ENCODE measurements at regions not wholly inside any gene's neighbourhood (a gene's known extent, or its start where the extent isn't known, plus 50 kb on each side); places are given as distances from the start of the nearest gene placed in this dataset.
"Not testable (repeated sequence)": the region's sequence is repeated elsewhere in the genome, so short reads cannot be mapped to it uniquely, and the experiment has no call there.

DNA sequence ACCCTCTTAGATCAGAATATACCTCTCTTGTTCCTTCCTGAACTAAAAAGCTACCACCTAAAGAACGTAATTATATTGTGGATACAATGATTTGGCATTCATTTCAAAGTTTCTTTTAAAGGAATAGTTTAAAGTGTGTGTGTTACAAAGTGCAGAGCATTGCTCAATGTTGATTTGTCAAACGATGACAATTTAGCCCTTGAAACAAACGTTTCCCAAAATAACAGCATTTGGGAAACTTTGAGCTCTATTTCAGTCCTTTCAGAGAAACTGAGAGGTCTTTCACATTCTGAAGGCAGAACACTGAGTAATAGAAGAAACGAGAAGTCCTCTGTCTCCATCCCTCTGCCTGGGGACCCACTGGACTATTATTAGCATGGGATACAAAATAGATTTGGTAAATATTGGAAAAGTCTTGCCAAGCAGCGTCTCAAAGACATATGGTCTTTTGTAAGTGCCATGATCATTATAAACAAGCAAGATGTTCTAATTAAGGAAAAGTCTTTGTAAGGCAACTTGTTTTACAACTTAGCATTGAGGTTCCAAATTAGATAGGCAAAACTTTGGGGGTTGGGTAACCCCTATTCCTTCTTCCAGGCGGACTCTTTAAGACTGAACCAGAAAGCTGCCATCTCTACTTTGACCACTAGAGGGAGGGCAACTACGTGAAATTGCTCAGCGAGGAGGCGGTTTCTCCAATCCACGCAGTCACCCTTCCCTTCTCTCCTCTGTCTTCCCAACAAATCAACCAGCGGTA, 208.8 kb downstream of the RNF144B start:
- peak; percentile 59 for DNase-seq

DNA sequence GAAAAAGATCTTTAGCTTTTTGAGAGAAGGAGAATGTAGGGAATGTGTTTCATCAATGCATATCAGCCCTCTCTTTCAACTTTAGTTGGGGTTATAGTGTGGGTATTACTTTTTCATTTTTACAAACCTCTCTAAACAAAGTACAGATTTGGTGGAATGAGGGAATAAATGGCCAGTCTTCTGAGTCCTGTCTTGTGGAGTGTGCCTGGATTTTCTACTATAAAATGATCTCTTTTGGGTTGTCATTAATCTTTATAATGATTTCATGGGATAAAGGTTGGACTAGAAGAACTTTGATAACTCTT, 209.3 kb downstream of the RNF144B start:
- no peak for DNase-seq

DNA sequence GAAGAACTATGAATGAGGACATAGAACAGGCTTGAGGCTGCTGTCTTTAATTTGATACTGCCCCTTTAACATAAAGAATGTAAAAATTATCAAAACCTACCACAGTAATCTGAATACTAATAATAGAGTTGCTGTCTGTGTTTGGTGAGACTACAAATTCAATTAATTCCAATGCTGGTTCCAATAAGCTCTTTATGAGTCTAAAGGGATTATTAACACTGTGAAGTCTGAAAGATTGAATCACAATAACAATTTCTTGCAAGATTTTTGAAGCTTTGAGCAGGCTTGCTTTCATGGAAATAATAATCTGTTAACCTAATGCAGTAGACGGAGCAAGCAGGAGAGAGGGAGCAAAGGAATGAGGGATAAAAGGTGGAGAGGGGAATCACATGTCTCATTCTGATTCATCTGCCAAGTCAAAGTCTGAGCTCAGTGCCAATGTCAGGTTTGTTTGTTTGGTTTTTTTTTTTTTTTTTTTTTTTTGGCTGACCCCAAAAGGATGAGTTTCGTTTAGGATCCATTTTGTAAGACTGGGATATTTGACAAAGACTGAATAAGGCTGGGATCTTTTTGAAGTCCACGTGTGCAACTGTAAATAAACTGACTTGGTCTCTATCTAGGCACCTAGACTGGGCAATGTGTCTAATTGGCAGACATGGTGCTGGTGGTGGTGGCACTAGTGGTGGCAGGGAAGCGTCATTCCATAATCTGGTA, 211.6 kb downstream of the RNF144B start:
- DNase-seq, result no peak

DNA sequence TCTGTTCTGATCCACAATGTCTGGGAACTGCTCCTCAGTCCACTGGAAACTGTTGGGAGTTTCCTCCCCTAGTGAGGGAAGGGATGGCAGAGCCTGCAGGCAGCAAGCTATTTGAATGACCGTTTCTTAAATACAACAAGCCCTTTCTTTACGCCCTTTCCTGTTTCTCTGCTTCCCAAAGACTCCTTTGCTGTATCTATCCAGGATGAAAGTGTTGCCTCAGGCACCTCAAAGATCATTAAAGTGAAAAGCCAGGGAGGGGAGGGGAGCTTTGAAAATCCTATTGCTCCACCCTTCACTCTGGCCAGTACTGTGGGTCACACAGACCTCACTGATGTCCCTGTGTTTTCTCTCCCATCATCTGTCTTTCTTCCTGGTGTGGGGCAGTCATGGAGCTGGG, 213.1 kb downstream of the RNF144B start:
- DNase-seq, result no peak

DNA sequence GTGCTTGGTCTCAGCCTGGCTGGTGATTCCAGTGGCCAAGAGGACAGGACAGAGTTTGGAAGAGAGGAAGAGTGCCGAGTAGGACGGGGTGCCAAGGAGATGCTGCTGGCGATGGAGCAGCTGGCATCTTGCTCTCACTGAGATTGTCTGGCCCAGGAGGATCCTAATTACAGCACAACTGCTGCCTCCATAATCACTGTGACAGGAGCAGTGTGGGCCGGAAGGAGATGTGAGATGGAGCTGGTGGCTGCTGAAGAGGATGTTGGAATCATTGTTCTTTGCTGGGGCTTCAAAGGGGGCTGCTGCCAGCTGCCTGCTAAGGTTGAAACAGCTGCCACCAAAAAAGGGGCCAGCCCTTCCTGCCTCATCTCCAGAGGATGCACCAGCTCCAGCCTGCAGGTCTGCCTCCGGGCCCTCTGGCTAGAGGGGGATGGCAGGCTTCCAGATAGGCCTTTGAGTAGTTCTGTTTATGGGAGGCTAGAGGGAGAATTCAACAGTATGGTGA, 214.4 kb downstream of the RNF144B start:
- DNase-seq, result peak; percentile 48

DNA sequence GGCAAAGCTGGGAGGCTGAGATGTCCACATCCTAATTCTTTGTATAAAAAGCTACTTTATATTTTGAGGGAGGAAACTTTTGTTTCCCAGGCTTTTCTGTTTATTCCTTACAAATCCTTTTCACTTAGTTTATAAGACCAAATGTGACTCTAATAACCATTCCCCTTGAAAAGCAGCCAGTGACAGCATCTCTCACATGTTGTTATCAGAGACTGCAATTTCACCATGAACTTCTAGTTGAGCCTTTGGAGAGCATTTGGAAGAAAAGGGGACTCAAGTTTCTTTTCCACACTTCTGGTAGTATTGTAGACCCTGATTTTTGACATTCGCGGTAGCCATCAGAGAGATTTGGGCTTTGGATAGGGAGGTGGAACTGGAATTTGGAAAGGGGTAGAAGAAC, 215.8 kb downstream of the RNF144B start:
- no peak for DNase-seq

DNA sequence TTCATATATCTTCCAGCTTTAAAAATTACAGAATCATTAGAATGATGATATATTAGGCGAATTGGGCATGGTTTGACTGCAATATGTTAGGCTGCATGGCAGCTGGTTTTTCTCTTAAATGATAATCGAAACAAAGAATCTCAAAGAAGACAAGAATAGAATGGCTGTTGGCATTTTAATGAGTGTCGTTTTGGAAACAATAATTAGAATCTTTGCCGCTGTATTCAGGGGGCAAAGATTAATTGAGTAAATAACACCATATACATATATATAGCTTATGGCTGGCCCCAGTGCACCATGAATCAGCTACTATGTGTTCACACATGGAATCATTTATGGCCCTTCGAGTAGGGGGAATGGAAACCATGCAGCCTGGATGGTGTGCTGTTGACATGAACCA, 216.2 kb downstream of the RNF144B start:
- no peak for DNase-seq

DNA sequence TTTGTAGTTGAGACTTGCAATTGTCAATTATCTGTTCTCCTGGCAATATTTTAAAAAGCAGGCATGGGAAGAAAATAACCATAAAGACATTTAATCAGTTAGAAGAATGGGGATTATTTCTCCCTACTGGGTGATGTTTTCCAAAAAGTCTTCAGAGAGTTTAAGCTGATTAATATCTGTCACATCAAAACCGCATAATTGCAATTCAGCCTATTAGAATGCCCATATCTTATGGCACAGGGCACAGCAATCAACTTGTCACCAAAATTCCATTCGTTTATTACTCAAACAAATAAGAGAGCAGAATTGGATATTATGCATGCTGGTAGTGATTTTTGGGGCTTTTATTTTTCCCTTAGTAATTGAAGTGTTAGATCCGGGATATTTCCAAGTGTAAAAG, 218.7 kb downstream of the RNF144B start:
- no peak for DNase-seq

DNA sequence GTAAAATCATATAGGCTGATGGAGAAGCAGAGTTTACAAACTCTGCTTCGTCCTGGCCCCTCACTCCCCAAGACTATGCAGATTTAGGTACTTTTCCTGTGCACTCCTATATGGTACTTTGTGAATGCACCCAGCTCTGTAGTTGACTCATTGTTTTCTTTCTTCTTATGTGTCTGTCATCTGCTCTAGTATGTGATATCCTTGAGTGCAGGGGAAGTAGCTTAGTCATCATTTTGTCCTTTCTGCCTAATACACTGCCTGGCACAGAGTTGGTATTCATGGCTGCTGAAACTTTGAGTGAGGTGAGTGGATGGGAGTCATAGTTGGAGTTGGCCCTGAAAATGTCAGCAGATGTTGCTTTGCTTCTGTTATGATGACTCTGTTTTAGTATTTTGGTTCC, 222.6 kb downstream of the RNF144B start:
- no peak for DNase-seq

DNA sequence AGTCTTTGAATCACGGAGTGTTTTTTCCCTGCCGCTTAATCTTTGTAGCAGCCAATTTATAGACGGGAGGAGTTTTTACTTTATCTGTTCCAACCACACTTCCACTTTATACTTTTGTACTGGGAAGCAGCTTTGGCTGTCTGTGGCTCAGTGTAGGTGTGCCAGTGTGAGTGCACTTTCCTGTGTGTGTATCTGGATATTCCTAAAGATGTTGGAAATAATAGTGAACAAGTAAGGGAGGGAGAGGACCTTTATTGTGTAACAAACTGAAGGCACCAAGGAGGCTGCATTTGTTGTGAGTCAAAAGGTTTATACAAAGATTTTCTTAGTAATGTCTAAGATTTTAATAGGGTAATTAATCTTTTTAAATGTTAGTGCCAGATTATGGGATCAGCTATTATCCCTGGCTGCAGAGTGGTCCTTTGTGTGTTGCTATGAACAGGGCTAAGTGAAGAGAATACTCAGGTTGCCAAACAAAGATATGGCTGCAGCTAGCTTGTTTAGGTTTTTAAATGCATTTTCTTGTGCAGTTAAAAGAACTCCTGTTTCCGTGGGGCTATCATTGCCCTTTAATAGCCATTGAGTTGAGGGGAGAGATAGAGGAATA, 226.3 kb downstream of the RNF144B start:
- DNase-seq, result no peak

DNA sequence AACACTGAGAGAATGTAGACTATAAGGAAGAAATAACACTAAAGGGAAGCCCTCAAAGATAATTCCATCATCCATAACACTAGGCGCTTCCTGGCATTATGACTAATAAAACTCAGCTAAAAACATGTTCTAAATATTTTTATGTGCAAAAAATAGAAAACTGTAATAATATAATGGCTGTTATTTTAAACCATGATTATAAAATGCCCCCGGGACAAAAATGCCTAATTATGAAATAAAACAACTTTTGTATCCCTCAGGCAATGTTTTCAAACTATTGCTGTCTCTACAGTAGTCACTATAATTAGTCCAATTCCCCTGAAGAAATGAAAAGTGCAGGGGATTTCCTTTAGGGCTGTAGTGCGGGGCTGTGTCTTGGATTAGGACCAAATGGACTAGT, 242.4 kb downstream of the RNF144B start:
- no peak for DNase-seq

DNA sequence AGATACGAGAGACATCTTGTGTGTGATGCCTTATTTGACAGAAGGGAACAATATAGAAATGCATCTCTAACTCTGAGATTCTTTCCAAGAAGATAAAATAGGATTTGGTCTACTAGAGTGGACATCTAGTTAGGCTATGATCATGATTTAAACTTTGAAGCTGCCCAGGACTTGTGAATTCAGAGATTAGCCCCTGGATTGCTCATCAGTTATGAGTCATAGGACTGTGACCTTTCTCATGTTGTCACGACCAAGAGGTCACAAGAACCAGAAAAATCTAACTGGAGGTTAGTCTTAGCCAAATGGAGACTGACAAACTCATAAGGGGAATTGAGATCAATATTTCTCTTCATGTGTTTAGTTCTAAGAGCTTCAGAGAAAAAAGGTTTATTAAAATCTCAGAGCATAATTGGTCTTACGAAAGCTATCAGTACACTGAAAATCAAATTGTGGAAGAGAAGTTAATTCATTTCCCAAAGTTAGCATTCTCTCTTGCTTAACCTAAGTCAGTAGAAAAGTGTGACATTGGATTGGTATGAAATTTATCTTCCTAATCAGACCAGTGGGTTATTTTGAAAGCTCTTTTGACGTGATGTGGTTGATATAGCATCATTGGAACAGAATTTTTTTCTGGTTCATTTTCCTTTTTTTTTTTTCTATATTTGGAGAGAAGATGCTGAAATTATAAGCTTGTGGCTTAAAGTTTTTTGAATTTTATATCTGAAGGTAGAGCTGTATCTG, 245.7 kb downstream of the RNF144B start:
- DNase-seq, result no peak

DNA sequence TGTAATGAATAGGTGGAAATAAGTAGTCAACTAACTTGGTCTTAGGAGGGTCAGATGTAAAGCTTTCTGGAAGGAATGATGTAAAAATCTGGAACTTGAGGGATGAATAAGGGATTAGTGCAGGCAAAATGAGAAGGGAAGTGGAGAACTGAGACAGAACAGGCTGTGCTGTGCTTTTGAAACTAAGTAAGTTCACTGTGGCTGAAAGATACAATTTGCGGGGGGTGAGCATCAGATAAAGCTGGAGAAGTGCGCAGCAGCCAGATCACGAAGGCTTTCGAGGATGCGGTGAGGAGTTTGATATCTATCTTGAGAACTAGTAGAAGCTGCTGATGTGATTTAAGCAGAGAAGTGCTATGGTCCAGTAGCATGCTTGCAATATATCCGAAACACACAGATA, 247.8 kb downstream of the RNF144B start:
- DNase-seq, result no peak

DNA sequence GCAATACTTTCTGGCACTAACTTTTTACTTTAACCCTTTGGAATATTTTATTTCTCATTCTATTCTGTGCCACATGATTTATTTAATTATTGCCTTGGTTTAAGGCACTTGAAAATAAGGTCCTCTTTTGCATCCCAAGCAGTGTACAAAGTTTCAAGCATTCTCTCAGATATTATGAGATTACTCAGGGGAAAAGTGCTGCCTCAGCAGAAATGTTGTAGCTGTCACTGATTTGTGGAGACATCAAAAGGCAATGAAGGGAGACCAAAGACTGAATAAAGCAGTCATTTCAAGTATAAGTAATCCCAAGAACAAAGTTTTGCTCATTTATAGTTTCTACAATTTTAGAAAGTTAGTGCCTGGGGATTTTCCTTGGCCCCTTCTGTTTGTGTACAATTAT, 253.0 kb downstream of the RNF144B start:
- DNase-seq, result no peak

DNA sequence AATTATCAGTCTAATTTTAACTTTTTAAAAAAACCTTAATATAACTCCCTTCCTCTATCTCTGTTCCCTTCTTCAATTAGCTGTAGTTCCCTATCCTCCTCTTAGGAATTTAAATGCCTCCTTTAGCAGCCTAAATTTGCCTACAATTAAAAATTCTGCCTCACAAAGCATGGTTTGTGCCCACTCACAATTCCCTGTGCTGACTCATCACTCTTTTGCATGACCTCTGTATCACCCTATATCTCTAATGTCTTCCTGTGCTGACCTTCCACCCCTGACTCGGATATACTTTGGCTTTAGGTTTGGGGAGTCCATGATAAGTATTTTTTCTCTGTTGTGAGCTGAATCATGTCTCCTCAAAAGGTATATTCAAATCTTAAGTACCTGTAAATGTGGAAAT, 253.6 kb downstream of the RNF144B start:
- DNase-seq, result no peak

DNA sequence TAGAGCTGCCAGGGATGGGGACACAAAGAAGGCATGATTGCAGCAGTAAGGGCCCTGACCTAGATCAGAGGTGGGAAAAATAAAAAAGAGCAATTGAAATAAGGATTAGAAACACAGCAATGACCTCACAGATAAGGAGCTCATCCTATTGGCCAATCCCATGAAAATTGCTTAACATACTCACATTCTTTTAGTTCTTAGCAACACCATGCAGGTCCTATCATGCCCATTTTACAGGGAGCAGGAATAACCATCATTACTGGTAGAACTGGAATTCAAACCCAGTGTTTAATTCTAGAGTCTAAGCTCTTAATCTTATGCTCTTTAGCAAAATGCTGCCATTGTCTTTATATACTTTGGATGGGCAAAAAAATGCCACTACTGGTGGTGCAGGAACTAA, 267.7 kb downstream of the RNF144B start:
- DNase-seq, result no peak

DNA sequence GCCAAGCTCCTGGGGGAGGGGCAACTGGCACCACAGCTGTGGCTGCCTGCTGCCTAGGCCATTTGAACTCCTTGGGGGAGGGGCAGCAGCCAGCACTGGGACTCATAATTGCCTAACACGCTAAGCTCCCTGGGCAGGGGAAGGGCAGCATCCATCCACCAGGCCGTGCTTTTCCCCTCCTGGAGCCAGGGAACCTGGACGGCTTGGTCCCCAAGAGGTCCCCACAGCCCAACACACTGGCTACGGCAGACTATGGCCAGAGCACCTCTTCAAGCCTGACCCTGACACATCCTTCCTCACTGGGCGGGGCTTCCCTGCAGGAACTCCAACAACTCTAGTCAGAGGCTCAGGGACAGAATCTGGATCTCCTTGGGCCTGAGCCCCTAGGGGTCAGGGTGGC, 269.4 kb downstream of the RNF144B start:
- DNase-seq, result no peak

DNA sequence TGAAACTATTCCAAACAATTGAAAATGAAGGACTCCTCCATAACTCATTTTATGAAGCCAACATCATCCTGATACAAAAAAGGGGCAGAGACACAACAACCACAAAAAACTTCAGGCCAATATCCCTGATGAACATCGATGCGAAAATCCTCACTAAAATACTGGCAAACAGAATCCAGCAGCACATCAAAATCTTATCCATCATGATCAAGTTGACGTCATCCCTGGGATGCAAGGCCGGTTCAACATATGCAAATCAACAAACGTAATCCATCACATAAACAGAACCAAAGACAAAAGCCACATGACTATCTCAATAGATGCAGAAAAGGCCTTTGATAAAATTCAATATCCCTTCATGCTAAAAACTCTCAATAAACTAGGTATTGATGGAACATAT, 272.8 kb downstream of the RNF144B start:
- not testable (repeated sequence) for DNase-seq

DNA sequence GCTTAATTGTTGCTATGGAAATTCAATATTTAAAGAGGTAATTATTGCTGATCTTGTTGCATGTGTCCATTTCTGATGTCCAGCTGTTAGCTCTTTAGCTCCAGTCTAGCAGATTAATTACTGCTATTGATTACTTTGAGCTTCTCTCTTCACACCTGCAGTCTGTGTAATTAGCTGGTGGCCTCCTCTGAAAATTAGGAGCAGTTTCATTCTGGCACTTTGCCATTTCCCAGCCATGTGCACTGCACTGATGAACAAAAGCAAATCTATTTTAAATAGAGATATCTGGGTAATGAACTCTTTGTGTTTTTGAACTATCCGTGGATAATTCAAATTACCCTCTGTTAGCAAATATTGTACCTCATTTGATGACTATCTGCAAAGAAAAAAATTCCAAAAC, 275.9 kb downstream of the RNF144B start:
- DNase-seq, result peak; percentile 98

DNA sequence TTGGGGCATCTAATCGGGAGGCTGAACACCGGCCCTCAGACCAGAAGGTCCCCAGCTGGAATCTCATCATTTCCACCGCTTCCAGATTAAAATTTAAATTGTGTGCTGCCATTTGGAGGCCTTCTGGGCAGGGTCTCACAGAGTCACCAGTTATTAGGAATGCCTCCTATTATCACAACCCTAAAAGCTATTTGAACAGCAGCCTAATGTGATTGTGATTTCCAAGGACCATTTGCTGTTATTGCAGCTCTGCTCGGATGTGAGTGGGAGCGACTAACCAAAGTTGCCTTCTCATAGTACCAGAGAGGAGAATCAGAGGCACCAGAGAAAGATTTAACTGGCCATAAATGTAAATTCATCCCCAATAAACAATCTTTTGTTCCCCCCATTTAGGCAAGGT, 277.3 kb downstream of the RNF144B start:
- DNase-seq, result no peak

DNA sequence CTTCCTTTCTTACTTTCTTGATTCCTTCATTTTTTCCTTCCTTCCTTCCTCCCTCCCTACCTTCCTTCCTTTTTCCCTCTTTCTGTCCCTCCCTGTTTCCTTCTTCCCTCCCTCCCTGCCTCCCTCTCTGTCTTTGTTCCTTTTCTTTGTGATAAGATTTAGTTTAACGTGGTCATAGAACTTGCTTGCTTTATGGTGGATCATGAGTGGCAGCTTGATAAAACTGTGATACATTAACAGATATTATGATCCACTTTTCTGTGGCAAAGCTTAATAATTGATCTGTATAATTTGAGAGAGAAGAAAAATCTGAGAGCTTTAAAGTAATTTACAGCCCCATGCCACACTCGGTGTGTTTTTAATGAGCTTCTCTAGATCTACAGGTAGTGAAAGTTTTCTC, 280.5 kb downstream of the RNF144B start:
- no peak for DNase-seq

DNA sequence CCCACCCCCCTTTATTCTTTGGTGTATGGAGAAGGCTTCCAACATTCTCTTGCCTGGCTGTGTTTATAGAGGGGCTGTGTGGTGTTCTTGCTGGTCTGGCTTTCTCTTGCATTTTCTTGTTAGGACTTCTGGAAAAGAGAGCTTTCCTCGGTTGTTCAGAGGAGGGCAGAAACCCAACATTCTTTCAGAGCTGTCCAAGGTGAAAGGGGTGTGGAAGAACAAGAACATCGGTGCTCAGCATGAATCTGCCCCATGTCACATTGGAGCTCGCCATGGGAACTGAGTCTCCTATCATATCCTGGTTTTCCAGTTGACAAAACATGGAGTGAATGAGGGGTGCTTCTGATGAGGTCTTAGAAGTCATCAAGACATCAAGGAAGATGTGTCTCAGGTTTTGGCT, 281.8 kb downstream of the RNF144B start:
- DNase-seq, result no peak

DNA sequence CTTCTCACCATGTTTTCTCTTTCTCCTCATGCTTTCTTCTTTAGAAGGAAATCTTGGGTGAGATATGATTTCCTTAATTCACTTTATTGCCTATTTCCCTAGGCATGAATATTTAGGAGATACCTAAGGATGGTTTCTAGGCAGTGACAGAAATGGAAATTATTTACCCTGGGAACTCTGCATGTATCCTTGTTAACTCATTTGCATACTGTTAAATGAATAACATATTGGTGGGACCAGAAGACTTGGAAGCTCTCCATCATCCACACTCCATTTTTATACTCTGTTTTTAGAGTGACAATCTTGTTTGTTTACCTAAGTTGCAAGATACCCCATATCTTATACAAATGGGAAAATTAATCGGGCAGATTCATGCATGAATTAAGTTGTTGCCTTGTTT, 285.7 kb downstream of the RNF144B start:
- no peak for DNase-seq

DNA sequence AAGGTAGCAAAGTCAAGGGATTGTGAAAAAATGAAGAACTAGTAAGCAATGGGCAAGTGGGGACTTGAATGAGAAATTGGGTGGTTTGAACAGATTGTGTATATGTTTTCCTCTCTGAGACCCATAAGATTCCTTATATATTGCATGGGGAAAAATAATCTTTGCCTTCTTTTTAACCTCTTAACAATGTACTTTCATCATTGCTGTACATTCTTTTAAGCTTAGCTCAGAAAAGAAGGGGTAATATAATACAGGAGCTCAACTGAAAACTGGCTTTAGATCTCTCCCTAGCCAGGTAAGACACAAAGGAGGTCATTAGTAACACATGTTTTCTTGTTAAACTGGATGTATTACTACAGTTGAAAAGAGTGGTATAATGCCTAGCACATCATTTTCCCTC, 287.2 kb downstream of the RNF144B start:
- no peak for DNase-seq

All from COR-L47 (cell line).